HG03571 (cell line): ENCODE measurements at regions not wholly inside any gene's neighbourhood (a gene's known extent, or its start where the extent isn't known, plus 50 kb on each side); places are given as distances from the start of the nearest gene placed in this dataset.

ENCODE experiments used
- ATAC-seq: cut with Tn5 transposase; IDR thresholded peaks from one replicate; pipeline ENCODE4 v1.9.1; 2021; ENCODE audit not compliant: unreplicated experiment

DNA sequence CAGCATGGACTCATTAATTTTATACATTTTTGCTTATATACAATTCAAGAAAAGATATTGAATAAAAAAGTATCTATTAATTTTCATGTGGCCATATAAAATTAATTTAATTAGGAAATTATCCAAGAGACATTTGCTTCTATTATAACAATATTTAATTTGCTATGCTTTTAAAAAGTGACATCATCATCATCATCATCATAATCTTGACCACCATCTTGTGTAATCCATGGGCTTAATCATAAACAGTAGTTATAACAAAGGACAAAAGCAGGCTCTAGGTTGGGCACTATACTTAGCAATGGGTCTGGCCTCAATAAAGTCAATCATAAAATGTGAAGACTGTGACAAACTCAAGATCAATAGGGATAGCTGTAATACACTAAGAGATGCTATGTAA lies 1031.6 kb downstream of the SLITRK1 start:
- ATAC-seq: no peak

DNA sequence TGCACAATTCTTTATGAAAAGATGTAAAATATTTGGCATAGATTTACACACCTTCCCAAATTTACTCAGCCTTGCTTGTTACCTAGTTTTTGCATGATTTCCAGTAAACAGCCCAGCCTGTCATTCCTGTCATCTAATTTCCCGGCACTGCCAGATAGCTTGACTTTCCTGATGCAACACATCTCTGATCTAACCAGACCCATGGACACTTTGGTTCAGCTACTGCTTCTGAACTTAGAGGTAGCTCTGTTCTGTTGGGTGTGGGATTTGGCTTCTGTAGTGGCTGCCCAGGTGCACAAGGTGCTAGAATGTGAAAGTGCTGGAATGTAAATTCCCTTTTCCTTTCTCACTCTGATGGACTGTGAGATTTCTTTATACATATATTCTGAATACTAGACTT lies 1033.5 kb downstream of the SLITRK1 start:
- ATAC-seq: no peak

DNA sequence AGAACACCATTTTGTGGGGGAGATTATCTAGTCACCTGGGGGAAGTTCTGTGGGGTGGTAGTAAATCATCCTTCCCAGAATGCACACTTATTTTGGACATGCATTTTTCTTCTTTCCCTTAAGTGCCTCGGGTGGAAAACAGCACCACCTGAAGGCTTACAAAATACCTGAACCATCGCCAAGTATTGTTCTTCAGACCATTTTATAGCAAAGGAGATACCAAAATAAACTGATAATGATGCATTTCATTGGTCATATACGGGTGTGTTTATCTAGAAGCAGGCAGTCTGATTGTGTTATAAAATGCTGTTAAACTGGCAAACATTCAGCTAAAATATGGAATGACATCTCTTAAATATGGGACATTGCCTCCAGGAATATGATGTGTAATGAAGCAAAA lies 1034.7 kb downstream of the SLITRK1 start:
- ATAC-seq: no peak

- no peak for ATAC-seq
Measured at GRCh38 chr13:82833923-82834322, 1048.4 kb downstream of the SLITRK1 start.

- ATAC-seq: no peak
Measured at GRCh38 chr13:82829040-82829439, 1053.2 kb downstream of the SLITRK1 start.

- no peak for ATAC-seq
Measured at GRCh38 chr13:82827724-82828123, 1054.5 kb downstream of the SLITRK1 start.

- ATAC-seq: no peak
Measured at GRCh38 chr13:82822935-82823334, 1059.3 kb downstream of the SLITRK1 start.

- no peak for ATAC-seq
Measured at GRCh38 chr13:82817133-82817532, 1065.1 kb downstream of the SLITRK1 start.

DNA sequence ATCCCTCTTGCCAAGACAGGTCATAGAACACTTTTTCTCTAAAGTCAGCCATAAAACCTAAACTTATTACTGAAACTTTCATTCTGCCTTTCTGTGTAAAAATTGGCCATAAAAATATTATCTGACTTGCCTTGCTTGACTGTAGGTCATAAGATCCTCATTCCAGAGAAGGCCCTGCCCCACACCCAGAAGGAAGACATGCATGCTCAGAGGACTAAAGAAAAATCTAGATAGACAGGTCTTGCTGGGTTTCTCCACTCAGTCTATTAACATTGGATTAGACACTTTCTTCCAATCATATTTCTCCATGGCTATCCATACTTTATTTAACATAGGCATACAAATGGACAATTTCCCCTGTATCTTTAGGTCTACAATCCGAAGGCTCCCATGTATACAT lies 1066.5 kb downstream of the SLITRK1 start:
- no peak for ATAC-seq

DNA sequence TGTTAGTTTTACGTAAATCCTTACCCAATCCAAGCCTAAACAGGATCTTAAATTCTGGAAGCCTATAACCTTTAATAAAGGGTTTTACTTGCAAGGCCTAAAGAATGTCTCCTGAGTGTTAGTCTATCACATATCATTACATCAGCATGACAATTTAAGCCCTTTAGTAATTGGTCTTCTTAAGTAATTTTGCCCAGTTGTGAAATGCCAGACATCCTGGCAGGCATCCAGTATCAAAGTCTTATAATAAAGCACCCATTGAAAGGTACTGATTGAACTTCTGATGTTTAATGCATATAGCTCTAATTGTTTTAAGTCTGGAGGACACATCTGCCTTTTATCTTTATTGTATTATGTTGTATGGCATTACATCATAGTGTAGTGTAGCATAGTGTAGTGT lies 1078.9 kb downstream of the SLITRK1 start:
- ATAC-seq: no peak

GRCh38 chr13:82802528-82802927 lies 1079.7 kb downstream of the SLITRK1 start:
- ATAC-seq: no peak

DNA sequence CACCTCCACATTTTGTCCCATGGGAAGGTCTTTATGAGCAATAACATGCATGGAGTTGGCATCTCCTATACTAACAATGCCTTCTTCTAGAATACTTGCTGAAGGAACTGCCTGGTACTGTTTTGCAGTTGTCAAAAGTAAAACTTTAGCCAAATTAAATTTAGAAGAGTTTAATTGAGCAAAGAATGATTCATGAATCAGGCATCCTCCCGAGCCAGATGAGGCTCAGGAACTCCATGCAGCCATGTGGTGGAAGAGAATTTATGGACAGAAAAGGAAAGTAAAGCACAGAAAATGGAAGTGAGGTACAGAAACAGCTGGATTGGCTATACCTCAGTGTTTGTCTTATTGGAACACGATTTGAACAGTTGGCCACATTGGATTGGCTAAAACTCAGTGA lies 1081.9 kb downstream of the SLITRK1 start:
- no peak for ATAC-seq

GRCh38 chr13:82797876-82798275 lies 1084.4 kb downstream of the SLITRK1 start:
- ATAC-seq: no peak

GRCh38 chr13:82791035-82791434 lies 1091.2 kb downstream of the SLITRK1 start:
- ATAC-seq: no peak

GRCh38 chr13:82772816-82773215 lies 1109.5 kb downstream of the SLITRK1 start:
- ATAC-seq: no peak

DNA sequence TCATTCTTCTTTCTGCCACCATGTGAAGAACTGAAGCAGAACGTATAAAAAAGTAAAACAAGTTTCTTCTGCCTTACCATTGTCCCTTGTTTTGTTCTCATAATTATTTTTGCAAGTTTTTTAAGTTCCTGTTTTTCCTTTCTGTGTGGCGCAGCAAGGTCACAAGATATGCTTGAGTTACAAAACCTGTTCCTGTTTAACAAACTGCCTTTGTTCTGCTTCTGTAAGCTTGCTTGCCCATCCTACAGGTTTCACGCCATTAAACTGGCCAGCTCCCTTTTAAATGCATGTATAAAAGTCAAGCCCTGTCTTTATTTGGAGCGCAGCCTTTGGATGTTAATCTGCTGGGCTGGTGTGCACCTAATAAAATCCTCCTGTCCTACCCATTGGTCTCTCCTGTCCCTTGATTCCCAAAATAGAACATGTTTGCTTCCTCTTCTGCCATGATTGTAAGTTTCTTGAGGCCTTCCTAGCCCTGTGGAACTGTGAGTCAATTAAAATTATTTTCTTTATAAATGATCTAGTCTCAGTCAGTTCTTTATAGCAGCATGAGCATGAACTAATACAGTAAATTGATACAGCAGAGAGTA lies 1115.4 kb downstream of the SLITRK1 start:
- ATAC-seq: no peak

DNA sequence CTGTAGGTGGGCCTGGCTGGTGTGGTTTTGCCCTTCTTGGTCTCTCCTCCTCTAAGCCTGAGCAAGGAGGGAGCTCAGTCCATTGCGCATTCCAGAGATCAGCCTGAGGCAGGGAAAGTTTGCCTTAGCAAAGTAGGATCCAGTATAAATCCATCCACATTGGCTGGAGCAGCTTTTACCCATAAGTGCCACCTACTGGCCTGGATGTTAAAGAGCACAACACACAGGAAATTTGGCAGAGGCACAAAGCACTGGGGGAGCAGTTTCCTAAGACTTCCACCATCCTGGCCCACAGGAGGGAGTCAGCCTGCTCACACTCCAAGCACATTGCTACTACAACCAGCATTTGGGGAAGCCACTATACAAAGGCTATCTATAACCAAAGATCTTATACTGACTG lies 1124.2 kb downstream of the SLITRK1 start:
- no peak for ATAC-seq

- no peak for ATAC-seq
Measured at GRCh38 chr13:82751206-82751605, 1131.1 kb downstream of the SLITRK1 start.

DNA sequence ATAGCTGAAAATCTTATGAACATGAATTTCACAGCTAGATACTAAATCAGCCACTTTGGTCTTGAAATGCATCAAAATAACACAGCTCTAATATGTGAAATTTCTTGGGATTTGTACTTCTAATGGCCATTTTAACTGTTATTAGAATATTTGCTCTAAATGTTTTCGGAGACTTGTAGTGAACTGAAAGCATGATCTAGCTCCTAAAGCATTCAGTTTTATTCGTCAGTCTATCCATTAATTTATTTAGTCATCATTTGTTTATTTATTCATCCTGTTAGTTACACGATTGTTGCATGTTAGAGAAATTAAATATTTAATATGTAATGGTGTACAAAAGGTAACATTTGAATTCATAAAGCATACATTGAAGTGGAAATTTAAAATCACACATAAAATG lies 1132.7 kb downstream of the SLITRK1 start:
- no peak for ATAC-seq

DNA sequence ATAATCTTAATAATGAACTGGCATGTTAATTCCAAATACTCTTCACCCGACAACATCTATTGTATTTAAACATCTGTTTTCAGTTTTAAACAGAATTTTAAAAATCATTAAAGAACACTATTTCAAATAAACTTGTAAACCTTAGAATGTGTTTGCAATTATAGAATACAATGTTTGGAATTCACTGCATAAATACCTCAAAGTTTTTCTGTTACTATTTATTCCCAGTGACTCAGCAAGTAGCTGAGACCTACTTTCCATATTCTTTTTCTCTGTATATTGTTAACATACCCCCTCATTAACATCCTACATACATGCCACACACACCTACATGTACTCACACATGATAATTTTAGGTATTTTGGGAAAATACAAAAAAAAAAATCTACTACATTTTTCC lies 1134.3 kb downstream of the SLITRK1 start:
- ATAC-seq: no peak

DNA sequence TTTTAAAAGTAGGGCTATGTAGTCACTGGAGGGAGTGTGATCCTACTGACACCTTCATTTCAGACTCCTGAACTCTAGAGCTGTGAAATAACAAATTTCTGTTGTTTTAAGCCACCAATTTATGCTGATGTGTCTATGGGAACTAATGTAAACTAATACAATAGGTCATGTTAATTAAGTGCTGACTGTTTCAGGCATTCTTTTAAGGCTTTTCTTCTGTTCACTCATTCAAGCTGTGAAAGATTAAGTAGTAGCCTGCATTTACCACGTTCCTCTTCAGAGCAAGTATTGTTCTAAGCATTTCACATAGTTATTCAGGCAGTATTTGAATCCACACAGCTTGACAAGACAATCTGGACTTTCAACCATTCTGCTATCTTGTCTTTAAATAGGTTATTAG lies 1135.0 kb downstream of the SLITRK1 start:
- ATAC-seq: no peak

GRCh38 chr13:82740442-82740841 lies 1141.8 kb downstream of the SLITRK1 start:
- no peak for ATAC-seq

GRCh38 chr13:82739881-82740280 lies 1142.4 kb downstream of the SLITRK1 start:
- ATAC-seq: no peak

DNA sequence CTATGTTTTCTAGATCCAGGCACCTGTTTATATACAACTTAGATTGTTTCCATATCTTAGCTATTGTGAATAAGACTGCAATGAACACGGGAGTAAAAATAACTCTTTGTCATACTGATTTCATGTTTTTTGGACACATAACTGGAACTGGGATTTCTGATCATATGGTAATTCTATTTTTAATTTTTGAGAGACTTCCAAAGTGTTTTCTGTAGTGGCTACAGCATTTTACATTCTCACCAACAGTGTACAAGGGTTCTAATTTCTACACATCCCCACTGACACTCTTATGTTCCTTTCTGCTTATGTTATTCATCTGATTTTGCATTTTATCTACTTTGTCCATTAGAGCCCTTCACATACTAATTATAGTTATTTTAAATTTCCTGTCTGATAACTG lies 1152.9 kb downstream of the SLITRK1 start:
- no peak for ATAC-seq
